Activated naive CD4-positive, alpha-beta T cell (primary cell): ENCODE measurements at regions not wholly inside any gene's neighbourhood (a gene's known extent, or its start where the extent isn't known, plus 50 kb on each side); places are given as distances from the start of the nearest gene placed in this dataset.
"Not testable (repeated sequence)": the region's sequence is repeated elsewhere in the genome, so short reads cannot be mapped to it uniquely, and the experiment has no call there.

Experiments
- DNase-seq, 4 experiments: peaks; one replicate each; lab custom pipeline; 2025; lab: John Stamatoyannopoulos, UW

- DNase-seq: no peak
Measured at GRCh38 chr10:120111628-120112027, 219.1 kb downstream of the SEC23IP start.

DNA sequence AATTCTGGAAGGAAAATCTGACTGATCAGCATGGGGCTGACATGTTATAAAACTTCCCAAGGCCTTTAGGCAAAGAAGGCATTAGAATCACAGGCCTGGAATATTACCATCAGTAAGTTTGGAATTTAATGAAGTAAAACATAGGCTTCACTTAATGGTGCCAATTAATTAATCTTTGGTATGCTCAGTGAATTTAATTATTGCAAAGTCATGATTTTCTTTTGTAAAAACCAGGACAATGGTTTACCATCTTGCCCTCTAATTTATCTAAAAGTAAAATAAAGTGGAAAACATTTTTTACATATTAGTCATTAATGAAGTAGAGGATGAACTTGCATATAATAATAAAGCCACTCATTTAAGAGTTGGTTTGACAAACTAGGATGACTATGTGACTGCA is 220.3 kb downstream of the SEC23IP start:
- no peak for DNase-seq

DNA sequence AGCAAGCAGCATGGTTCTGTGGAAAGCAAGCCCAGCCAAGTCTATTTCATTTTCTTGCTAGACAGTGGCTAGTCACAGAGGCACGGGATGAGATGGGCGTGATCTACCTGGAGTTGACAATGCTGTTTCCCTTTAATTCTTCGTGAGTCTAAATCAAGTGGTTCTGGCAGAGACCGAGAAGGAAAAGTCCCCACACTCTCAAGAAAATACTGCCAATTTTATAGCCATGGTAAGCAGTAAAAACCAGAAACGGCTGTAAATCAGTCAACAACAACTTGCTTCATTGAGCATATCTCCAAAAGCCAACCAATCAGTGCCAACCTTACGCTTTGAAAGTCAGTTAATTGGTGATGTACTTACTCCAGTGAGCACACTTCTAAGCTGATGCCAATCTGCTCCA is 223.4 kb downstream of the SEC23IP start:
- no peak for DNase-seq

- DNase-seq: no peak
Measured at GRCh38 chr10:120121768-120122167, 229.2 kb downstream of the SEC23IP start.

GRCh38 chr10:120131183-120131582 is 238.7 kb downstream of the SEC23IP start:
- no peak for DNase-seq

- no peak for DNase-seq
Measured at GRCh38 chr10:120132811-120133210, 240.3 kb downstream of the SEC23IP start.

DNA sequence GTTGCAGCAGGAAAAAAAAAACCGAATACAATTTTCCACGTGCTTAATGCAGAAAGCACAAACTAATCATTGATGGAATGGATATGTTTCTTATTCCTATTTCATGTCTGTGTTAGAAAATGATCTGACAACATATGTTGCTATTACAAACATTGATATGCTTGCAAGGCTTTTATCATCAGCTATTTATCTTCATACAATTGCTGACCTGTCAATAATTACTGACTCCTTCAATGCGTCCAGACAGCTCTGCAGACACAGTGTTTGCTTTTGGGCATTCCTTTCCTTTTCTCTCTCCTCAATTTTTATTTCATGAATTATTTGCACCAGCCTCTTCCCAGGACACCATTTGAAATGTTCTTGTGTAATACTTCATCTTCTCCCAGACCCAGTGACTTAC is 246.2 kb downstream of the SEC23IP start:
- DNase-seq: no peak

DNA sequence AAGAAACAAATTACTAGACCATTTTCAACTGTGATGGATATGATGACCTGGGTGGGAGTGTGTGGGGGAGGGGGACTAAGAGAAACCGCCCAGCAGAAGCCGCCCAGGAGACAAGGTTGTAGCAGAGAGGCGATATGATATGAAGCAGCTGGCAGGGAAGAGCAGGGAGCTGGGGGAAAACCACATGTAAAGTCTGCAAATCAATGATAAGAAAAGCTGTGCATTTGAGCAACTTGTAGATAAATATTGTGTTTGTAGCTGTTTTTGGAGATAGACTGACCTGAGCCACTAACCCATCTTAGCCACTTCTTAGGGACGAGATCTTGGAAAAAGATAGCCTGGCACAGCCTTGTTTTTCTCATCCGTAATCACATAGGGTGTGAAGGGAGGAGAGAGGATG is 252.6 kb downstream of the SEC23IP start:
- DNase-seq: no peak

GRCh38 chr10:120156614-120157274 is 264.2 kb downstream of the SEC23IP start:
- DNase-seq: no peak

GRCh38 chr10:120161111-120161510 is 268.6 kb downstream of the SEC23IP start:
- no peak for DNase-seq

GRCh38 chr10:120162471-120162870 is 269.9 kb downstream of the SEC23IP start:
- no peak for DNase-seq

DNA sequence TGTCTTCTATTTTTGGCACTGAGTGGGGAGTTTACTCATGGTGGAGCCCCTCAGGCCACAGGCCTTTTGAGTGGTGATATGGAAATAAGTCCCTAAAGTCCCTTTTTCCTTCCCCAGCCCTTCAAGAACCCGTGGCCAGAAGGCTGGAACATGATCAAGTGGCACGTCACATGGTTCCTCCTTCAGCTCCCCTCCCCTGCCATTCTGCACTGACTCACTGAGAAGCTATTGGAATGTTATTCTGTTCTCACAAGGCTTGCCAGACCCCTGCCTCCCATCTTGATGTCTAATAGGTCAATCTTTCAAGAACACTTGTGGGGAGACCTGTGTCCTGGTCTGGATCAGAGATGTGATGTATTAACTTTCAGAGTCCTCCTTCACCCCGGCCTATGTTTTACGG is 279.8 kb downstream of the SEC23IP start:
- no peak for DNase-seq

- DNase-seq: no peak
Measured at GRCh38 chr10:120174491-120174890, 282.0 kb downstream of the SEC23IP start.

DNA sequence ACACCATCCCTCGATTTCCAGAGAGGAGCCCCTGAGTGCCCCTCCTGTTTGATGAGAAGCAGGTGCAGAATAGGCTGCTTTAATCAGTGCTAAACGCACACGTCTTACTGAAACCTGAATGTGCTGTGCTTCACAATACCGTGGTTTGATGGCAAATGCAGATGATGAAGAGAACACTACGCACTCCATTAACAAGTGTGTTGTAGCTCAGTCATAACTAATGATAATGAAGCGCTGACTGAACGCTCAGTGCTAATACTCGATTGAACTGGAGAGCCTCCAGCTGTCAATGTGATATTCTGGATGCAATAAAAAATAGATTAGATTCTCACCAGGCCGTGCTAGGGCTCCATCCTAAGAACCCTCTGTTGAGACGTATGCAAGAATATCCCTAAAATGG is 279.7 kb upstream of the PLPP4 start:
- DNase-seq: no peak

- DNase-seq: no peak
Measured at GRCh38 chr10:120180160-120180559, 276.9 kb upstream of the PLPP4 start.

- no peak for DNase-seq
Measured at GRCh38 chr10:120181154-120181553, 275.9 kb upstream of the PLPP4 start.

DNA sequence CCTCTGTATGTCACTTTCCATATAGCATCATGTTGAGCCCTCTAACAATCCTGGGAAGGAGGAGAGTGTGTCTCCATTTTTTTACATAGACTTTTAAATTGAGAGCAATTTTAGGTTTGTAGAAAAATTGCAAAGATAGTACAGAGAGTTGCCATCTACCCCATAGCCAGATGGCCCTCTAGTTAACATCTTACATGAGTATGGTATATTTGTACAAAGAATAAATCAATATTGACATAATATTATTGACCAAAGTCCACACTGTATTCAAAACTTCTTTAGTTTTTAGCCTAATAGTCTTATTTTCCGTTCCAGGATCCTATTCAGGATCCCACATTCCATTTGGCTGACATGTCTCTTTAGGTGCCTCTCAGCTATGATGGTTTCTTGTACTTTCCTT is 274.6 kb upstream of the PLPP4 start:
- no peak for DNase-seq

DNA sequence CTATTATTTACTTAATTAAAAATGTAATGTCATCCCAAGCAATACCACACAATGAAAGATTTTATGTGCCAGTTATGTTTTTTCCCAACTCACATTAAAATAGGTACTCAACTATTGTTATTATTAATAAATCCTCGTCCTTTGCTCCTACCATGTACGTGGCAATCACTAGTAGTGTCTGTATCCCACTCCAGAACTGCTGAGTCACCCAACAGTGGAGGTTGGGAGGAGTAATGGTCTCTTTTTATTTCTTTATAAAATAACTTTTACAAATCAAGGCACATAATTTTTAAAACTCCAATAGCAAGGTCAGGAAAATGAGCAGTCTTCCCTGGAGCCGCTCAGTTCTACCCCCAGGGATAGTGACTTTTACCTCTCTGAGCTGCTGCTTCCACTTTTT is 273.5 kb upstream of the PLPP4 start:
- no peak for DNase-seq

- no peak for DNase-seq
Measured at GRCh38 chr10:120184547-120185337, 272.3 kb upstream of the PLPP4 start.

- DNase-seq: no peak
Measured at GRCh38 chr10:120186506-120186905, 270.5 kb upstream of the PLPP4 start.

GRCh38 chr10:120187168-120187567 is 269.9 kb upstream of the PLPP4 start:
- not testable (repeated sequence) for DNase-seq

GRCh38 chr10:120188950-120189349 is 268.1 kb upstream of the PLPP4 start:
- DNase-seq: no peak

DNA sequence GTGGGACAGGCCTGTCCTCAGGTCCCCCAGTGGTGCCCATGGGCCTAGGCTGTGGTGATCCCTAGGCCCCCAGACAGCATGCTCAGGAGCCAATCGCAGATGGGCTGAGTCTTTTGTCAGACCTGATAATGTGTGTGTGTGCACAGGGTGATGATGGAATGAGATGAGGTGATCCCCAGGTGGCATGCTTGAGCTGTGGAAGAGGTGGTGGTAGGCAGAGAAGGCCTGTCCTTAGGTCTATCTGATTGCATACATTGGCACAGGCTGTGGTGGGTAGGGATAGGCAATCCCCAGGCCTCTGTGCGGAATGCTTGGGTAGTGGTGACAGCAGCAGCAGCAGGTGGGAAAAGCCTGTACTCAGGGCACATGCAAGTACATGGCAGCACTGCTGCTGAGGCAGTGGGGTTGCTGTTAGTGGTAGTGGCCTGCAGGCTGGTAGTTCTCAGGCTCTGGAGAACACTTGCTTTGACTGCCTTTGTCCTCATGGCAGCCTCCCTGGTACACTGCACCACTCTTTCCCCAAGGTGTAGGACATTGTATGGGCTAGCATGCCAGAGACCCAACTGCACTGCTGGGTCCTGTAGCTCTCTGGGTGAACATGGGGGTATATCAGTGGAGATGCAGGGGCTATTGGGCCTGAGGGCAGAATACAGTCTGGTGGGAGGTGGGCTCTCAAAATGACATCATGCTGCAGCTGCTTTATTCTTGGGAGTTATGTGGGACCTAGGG is 260.9 kb upstream of the PLPP4 start:
- no peak for DNase-seq
